ENCODE measurements at regions not wholly inside any gene's neighbourhood (a gene's known extent, or its start where the extent isn't known, plus 50 kb on each side); places are given as distances from the start of the nearest gene placed in this dataset.

DNA sequence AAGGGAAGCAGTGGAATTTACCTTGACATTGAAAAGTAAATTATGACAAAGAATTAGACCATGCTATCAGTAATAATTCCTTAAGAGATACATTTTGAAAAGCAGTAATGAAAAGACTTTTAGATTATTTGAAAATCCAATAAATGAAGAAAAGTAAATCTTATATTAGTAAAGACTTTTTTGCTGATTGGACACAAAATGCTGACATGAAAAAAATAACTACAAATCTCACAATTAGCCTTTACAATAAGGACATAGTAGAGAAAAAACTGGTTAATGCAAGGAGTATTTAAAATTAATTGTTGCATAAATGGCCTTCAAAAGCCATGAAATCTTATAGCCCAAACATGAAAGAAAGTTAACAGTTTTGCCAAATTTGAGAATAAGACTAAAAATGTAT lies 446.1 kb upstream of the FAM241A start:
- DNase-seq: no peak

GRCh38 chr4:111701102-111701501 lies 444.2 kb upstream of the FAM241A start:
- DNase-seq: no peak

- no peak for DNase-seq
Observed at GRCh38 chr4:111707491-111707890, 437.8 kb upstream of the FAM241A start.

- DNase-seq: no peak
Observed at GRCh38 chr4:111712093-111712677, 433.1 kb upstream of the FAM241A start.

DNA sequence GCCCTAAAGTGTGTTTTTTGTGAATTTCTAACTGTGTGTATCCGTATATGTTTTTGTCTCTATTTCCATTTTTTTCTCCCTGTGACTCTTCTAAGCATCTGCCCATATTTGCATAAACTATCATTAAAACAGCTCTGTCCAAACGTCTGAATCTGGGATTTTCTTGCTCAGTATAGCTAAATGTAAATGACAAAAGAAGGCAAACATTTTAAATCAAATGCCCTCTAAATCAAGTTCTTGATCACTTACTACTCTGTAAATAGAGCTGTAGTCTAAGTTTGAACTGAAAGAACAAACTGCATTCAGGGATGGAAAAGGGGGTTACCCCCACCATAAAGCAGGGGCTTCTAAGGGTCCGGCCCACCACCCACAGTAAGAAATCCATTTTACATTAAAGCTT lies 432.0 kb upstream of the FAM241A start:
- no peak for DNase-seq

GRCh38 chr4:111717921-111718320 lies 427.3 kb upstream of the FAM241A start:
- DNase-seq: peak in 3 of 58 donors; percentile 0 to 17 (median 6)

DNA sequence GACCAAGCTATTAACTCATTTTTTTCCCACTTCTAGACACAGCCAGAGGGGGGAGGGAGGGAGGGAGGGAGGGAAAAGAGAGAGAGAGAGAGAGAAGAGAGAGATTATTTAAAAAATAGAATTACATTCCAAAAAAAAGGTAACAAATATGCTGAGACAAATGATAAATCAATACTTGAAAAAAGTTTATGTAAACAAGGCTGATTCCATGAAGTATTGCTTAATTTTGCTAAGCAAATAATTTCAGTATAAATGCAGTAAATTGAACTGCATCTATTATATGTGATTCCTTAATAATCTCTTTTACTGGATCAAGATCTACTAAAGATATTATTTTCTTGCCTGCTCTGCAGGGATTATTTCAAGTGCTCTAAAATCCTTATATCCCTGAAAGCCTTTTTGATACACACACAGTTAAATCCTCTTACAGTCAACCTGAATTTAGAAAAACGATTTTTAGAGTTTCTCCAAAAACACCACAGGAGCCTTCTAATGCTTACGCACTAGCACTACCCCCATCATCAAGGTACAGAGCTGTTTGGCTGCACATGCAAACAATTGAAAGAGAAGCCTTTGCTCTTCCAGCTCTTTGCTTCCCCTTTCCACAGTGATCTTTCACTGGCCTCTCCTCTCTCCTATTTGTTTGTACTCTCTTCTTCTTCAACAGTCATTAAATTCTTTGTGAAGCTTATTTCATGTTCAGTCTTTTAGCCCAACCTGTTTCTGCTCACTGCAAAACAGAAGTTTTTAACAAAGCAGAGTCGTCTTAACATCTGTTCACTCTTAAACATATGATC lies 426.3 kb upstream of the FAM241A start:
- no peak for DNase-seq

GRCh38 chr4:111720866-111721265 lies 424.4 kb upstream of the FAM241A start:
- DNase-seq: no peak

DNA sequence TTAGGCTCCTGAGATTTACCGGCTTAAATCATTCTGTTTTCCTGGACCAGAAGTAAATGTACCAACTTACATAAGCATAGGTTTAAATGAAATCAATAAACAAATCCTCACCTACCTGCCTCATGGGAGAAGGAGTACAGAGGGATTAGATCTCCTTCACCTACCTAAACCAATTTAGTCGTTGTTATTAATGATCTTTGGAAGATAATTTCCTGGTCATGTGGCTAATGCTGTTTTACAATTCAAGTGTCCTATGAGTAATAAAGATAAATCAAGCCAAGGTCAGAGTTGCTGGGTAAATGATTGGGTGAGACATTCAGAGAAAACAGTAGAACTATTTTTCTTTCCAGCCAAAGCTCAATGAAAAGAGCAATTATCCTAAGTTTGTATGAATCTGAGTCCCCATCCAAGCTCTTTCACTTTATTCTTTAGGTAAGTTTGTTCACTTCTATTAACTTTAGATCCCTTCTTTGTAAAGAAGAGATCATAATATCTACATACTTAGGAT lies 423.0 kb upstream of the FAM241A start:
- DNase-seq: no peak

DNA sequence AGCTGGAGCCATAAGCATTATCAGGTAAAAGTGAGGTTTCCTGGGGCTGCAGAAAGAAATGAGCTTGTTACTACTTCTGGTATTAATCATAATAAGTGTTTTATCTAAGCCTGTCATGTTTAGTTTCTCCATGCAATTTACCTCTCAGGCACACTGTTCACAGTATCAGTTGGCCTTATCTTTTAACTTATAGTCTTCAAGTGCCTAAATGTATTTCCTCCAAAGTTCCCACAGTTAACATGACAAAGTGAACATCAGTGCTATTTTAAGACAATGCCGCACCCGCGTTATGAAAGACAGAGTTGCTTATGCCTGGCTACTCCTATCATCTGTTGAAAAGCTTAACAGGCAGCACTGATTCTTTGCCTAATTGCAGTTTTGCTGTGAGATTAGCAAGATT lies 408.7 kb upstream of the FAM241A start:
- DNase-seq: no peak

- DNase-seq: no peak
Observed at GRCh38 chr4:111744847-111745246, 400.4 kb upstream of the FAM241A start.

DNA sequence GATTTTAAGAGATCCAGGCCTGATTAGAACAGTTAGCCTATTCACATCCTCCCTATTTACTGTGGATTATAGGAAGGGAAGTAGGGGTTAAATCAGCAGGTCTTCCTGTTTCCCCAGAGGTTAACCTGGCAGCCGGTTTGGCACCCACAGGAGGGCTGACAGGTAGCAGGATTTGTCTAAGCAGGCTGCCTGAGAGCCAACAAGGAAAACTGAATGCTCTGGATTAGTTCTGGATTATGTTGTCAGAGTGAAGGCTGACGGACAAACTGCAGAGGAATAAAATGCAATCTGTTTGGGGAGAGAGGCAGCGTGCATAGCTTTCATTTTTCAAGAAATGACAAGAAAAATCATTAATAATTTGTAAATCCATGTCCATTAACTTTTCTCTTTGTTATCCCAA lies 397.1 kb upstream of the FAM241A start:
- DNase-seq: no peak

GRCh38 chr4:111754003-111754402 lies 391.3 kb upstream of the FAM241A start:
- no peak for DNase-seq

DNA sequence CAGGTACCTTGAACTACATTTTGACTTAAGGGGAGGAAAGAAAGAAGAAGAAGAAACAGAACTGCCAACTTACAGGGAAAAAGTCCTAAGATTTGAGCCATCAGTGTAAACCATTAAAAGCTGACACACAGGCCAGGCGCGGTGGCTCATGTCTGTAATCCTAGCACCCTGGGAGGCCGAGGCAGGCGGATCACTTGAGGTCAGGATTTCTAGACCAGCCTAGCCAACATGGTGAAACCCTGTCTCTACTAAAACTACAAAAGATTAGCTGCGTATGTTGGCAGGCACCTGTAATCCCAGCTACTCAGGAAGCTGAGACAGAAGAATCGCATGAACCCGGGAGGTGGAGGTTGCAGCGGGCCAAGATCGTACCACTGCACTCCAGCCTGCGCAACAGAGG lies 389.7 kb upstream of the FAM241A start:
- no peak for DNase-seq

DNA sequence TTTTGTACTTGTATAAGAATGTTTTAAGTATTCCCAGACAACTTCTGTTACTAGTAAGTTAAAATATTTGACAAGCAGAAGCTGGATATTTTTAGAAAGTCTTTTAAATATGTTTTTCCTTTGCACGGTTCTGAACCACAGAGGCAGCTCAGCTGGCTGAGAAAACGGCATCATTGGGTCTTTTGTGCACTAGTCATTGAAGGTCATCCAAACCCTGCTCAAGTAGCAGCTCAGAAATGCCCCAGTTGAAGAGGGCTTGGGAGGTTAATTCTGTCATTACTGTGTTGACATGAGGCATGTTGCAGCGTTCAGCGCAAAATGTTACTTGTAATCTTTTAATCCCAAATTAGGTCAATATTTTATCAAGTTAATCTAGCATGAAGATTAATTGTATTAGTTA lies 383.7 kb upstream of the FAM241A start:
- no peak for DNase-seq

GRCh38 chr4:111770514-111770913 lies 374.7 kb upstream of the FAM241A start:
- DNase-seq: no peak

DNA sequence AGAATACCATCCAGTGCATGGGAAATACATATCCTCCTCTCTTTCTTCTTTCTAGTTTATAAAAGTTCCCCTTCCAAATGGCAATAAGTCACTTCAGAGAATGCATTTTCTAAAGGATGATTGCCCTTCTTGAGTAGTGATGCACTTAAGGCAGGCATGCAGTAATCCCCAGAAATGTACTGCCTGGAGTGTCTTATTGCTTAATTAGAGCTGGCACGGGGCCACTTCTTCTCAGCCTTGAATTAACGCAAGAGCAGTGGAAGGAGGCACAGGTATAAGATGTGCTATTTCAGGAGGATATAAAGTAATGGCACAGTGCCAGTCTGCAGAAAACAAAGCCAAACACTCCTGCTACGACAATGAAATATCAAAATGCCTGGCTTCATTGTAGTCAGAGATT lies 371.4 kb upstream of the FAM241A start:
- no peak for DNase-seq

GRCh38 chr4:111775556-111776297 lies 369.5 kb upstream of the FAM241A start:
- no peak for DNase-seq

DNA sequence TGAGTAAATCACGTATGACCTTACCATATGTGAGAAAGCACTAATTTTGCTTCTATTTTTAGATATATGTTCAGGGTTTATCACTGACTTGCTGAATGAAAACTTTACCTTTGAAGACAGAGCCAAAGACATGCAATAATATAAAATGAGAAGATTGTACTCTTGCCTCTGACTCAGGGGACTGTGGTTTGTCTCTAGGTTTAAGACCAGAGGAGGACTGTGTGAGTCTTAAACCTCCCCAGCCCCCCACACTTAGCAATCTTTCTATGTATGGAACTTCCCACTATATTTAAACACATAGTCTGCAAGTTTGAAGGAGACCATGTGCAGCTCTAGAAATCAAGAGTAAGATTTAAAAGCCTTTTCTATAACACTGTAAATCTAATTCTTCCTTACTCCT lies 368.7 kb upstream of the FAM241A start:
- no peak for DNase-seq

GRCh38 chr4:111778543-111778942 lies 366.7 kb upstream of the FAM241A start:
- DNase-seq: no peak

DNA sequence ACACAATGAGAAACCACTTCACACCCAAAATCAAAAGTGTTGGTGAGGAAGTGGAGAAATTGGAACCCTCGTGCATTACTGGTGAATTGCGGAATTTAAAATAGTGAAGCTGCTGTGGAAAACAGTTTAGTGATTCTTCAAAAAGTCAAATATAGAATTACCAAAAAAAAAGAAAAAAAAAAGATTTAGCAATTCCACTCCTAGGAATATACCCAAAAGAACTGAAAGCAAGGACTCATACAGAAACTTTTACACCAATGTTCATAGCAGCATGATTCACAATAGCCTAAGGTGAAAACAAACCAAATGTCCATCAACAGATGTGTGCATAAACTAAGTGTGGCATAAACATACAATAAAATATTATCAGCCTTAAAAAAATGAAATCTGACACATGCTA lies 364.3 kb upstream of the FAM241A start:
- DNase-seq: no peak

GRCh38 chr4:111781611-111782010 lies 363.6 kb upstream of the FAM241A start:
- DNase-seq: no peak
